ENCODE measurements at regions not wholly inside any gene's neighbourhood (a gene's known extent, or its start where the extent isn't known, plus 50 kb on each side); places are given as distances from the start of the nearest gene placed in this dataset.

DNA sequence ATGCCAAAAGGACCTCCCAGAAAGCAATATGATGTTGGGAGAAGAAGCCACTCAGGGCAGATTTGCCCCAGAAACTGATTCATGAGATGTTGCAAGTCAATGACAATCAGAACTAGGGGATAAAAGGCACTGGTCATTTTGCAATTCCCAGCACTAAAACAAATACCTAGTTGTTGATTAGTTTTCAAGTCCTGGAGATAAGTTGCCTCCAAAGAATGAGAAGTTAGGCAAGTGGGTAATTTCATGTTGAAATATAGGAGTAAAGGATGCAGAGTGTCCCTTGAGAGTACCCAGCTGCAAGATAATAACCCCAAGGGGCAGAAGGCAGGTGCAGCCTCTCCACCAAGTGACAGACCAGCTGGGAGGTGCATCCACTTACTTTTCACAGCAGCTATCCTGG is 363.6 kb downstream of the PBX1 start:
- TF ChIP-seq CTCF (IDR thresholded peaks at IDR 0.05) (no peak), POLR2A (IDR thresholded peaks at IDR 0.05) (no peak)
